A549 (cell line): ENCODE measurements at regions not wholly inside any gene's neighbourhood (a gene's known extent, or its start where the extent isn't known, plus 50 kb on each side); places are given as distances from the start of the nearest gene placed in this dataset.

ENCODE experiments used
- ATAC-seq, 2 experiments: fragments of 200-7000 bp in 1 of 2; fragments of >200 bp in 1 of 2; cut with Nextera tagmentation in 1 of 2; cut with Tn5 transposase in 1 of 2; 3 replicates each; pipeline versions ENCODE4 v1.8.0 to v1.9.1; 2018 to 2020; ENCODE audit warnings: mild to moderate bottlenecking in 1 of 2, moderate library complexity in 1 of 2
- CTCF ChIA-PET: fragments of 300-600 bp; sonication (Branson Sonifier 250); formaldehyde crosslinking; extraction: SDS; loops from one replicate; lab custom pipeline; 2021; ENCODE audit warnings: antibody characterized with exemption, inconsistent platforms; lab: Yijun Ruan, JAX
- POLR2A ChIA-PET: fragments of 350-600 bp; formaldehyde crosslinking; extraction: SDS; loops from one replicate; lab custom pipeline; 2021; ENCODE audit warnings: antibody characterized with exemption, inconsistent platforms; lab: Yijun Ruan, JAX
- DNase-seq, 2 experiments: peaks; one replicate each; pipeline versions ENCODE4 v3.0.0 to v3.0.0-alpha.2; 2011 to 2016; ENCODE audit warnings: low read depth in 1 of 2, low spot score in 1 of 2
- FAIRE-seq: peaks from 2 replicates; lab custom pipeline; 2011; peaks lifted over from hg19 to GRCh38; lab: Jason Lieb, UNC
- H3K27ac ChIP-seq, 2 experiments: fragments of >200 bp; sonication (Bioruptor Twin); formaldehyde crosslinking; 3 replicates each; pipeline ENCODE4 v1.5.1; 2016 to 2017
- H3K4me1 ChIP-seq: fragments of >200 bp; sonication (Bioruptor Twin); formaldehyde crosslinking; 3 replicates; pipeline ENCODE4 v1.6.1; 2016
- H3K4me2 ChIP-seq: fragments of >200 bp; sonication (Bioruptor Twin); formaldehyde crosslinking; 3 replicates; pipeline ENCODE4 v1.6.1; 2016
- H3K4me3 ChIP-seq: fragments of >200 bp; sonication (Bioruptor Twin); formaldehyde crosslinking; 3 replicates; pipeline ENCODE4 v1.5.1; 2016
- H3K9me3 ChIP-seq: fragments of >200 bp; sonication (Bioruptor Twin); formaldehyde crosslinking; 3 replicates; pipeline ENCODE4 v1.6.1; 2016
- BHLHE40 ChIP-seq: IDR thresholded peaks from 2 replicates; pipeline ENCODE4 v1.6.1; 2012; ENCODE audit warnings: low read depth, low read length, inconsistent platforms
- CBX8 ChIP-seq: fragments of 200-600 bp; sonication (generic); IDR thresholded peaks from 2 replicates; pipeline ENCODE4 v1.6.1; 2016
- CEBPB ChIP-seq, 2 experiments: fragments of >200 bp in 1 of 2; sonication (Bioruptor Twin) in 1 of 2; formaldehyde crosslinking in 1 of 2; IDR thresholded peaks; 2 replicates each; pipeline ENCODE4 v1.6.1; 2012 to 2016
- EP300 ChIP-seq, 2 experiments: fragments of >200 bp; sonication (Bioruptor Twin); formaldehyde crosslinking; IDR thresholded peaks; 2 replicates in 1 of 2; 3 replicates in 1 of 2; pipeline ENCODE4 v1.6.1; 2016 to 2017
- ESRRA ChIP-seq: fragments of 150-350 bp; IDR thresholded peaks from 2 replicates; pipeline ENCODE4 v1.6.1; 2014; ENCODE audit warnings: mild to moderate bottlenecking, low read length, borderline replicate concordance
- HDAC2 ChIP-seq: fragments of 200-600 bp; sonication (generic); IDR thresholded peaks from 2 replicates; pipeline ENCODE4 v1.6.1; 2016
- HOXA7 ChIP-seq: fragments of 250-450 bp; sonication (Bioruptor Pico); IDR thresholded peaks from 2 replicates; pipeline ENCODE4 v1.5.0; 2020; ENCODE audit warnings: mild to moderate bottlenecking, moderate library complexity
- HOXB13 ChIP-seq: fragments of 250-450 bp; sonication (Bioruptor Pico); IDR thresholded peaks from 2 replicates; pipeline ENCODE4 v1.5.0; 2020; ENCODE audit warnings: low read depth, mild to moderate bottlenecking, moderate library complexity
- HOXB5 ChIP-seq: fragments of 250-450 bp; sonication (Bioruptor Pico); IDR thresholded peaks from 2 replicates; pipeline ENCODE4 v1.5.0; 2020; ENCODE audit warnings: mild to moderate bottlenecking, moderate library complexity
- JUN ChIP-seq, 2 experiments: fragments of >200 bp; sonication (Bioruptor Twin); formaldehyde crosslinking; IDR thresholded peaks; 2 replicates in 1 of 2; 3 replicates in 1 of 2; pipeline ENCODE4 v1.6.1; 2016 to 2017
- JUNB ChIP-seq: fragments of >200 bp; sonication (Bioruptor Twin); formaldehyde crosslinking; IDR thresholded peaks from 2 replicates; pipeline ENCODE4 v1.6.1; 2016
- KDM1A ChIP-seq: fragments of 200-600 bp; sonication (generic); IDR thresholded peaks from 2 replicates; pipeline ENCODE4 v1.6.1; 2016; ENCODE audit warnings: low read depth, mild to moderate bottlenecking
- KDM5A ChIP-seq: fragments of 200-600 bp; sonication (generic); IDR thresholded peaks from 2 replicates; pipeline ENCODE4 v1.6.1; 2016; ENCODE audit warnings: antibody characterized with exemption, mild to moderate bottlenecking
- MYC ChIP-seq: IDR thresholded peaks from 2 replicates; pipeline ENCODE4 v1.6.1; 2012; ENCODE audit warnings: mild to moderate bottlenecking, inconsistent platforms, low read length, improper control_type of control experiment, borderline replicate concordance
- NPAS2 ChIP-seq: fragments of 250-450 bp; sonication (Bioruptor Pico); IDR thresholded peaks from 2 replicates; pipeline ENCODE4 v1.8.0; 2022; ENCODE audit warnings: mild to moderate bottlenecking, moderate library complexity, borderline replicate concordance
- PHF8 ChIP-seq: fragments of 200-600 bp; sonication (generic); IDR thresholded peaks from 2 replicates; pipeline ENCODE4 v1.6.1; 2016; ENCODE audit warnings: low read depth, mild to moderate bottlenecking, antibody characterized with exemption, moderate library complexity, borderline replicate concordance
- POLR2A ChIP-seq: IDR thresholded peaks from 2 replicates; pipeline ENCODE4 v1.6.1; 2012; ENCODE audit warnings: mild to moderate bottlenecking, low read length
- RAD21 ChIP-seq, 2 experiments: fragments of >200 bp in 1 of 2; sonication (Bioruptor Twin) in 1 of 2; formaldehyde crosslinking in 1 of 2; IDR thresholded peaks in 1 of 2; conservative IDR thresholded peaks in 1 of 2; 2 replicates in 1 of 2; 3 replicates in 1 of 2; pipeline ENCODE4 v1.6.1; 2012 to 2018; ENCODE audit warnings: inconsistent platforms in 1 of 2
- RCOR1 ChIP-seq: fragments of 150-350 bp; IDR thresholded peaks from 2 replicates; pipeline ENCODE4 v1.6.1; 2014; ENCODE audit warnings: antibody characterized with exemption, low read length, low read depth
- SREBF2 ChIP-seq: fragments of 450-650 bp; IDR thresholded peaks from 2 replicates; pipeline ENCODE4 v1.6.1; 2014; ENCODE audit warnings: mild to moderate bottlenecking, moderate library complexity
- ZC3H11A ChIP-seq: fragments of 450-650 bp; IDR thresholded peaks from 2 replicates; pipeline ENCODE4 v1.6.1; 2014; ENCODE audit warnings: antibody characterized with exemption, mild to moderate bottlenecking
- ZNF302 ChIP-seq: fragments of 250-450 bp; sonication (Bioruptor Pico); IDR thresholded peaks from 2 replicates; pipeline ENCODE4 v1.9.0; 2021; ENCODE audit warnings: inconsistent platforms, mild to moderate bottlenecking, moderate library complexity
- WGBS: methylation state at CpG from one replicate; pipeline ENCODE4 v1.1.6; 2017; ENCODE audit errors: missing lambda C conversion rate; 5-methylcytosine and 5-hydroxymethylcytosine counted together
- TF ChIP-seq, protein P1 (sequence below): fragments of >200 bp; sonication (Bioruptor Twin); formaldehyde crosslinking; IDR thresholded peaks from 3 replicates; pipeline ENCODE4 v1.6.1; 2016
- TF ChIP-seq, protein P2 (sequence below): fragments of 450-650 bp; IDR thresholded peaks from 2 replicates; pipeline ENCODE4 v1.6.1; 2014; ENCODE audit warnings: antibody characterized with exemption
- TF ChIP-seq, protein P3 (sequence below): fragments of >200 bp; sonication (Bioruptor Twin); formaldehyde crosslinking; IDR thresholded peaks from 2 replicates; pipeline ENCODE4 v1.6.1; 2016
- TF ChIP-seq, protein P4 (sequence below): fragments of 150-350 bp; IDR thresholded peaks from 2 replicates; pipeline ENCODE4 v1.6.1; 2014; ENCODE audit warnings: low read depth, mild to moderate bottlenecking, low read length

DNA sequence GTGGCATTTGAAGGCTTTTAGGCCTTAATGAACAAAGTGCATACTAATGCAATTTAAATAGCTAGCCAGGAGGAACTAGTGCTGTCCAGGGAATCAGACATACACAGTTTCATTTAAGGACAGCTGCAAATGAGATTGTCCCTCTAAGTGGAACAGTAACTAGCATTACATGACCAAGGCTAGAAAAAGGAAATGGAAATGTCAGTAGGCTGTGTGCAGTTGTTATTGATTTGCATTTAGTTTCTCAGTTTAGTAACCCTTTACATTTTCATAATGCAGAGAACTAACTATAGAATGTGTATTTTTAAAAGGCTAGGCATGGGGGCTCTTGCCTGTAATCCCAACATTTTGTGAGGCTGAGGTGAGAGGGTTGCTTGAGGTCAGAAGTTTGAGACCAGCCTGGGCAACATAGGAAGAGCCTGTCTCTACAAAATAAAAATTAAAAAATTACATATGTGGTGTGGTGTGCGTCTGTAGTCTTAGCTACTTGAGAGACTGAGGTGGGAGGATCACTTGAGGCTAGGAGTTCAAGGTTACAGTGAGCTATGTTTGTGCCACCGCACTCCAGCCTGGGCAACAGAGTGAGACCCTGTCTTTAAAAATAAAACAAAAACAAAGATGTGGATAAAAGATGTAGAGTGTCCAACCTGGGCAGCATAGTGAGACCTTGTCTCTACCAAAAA, 468.0 kb downstream of the UTRN start (continued):
- TF ChIP-seq, protein P1, sequence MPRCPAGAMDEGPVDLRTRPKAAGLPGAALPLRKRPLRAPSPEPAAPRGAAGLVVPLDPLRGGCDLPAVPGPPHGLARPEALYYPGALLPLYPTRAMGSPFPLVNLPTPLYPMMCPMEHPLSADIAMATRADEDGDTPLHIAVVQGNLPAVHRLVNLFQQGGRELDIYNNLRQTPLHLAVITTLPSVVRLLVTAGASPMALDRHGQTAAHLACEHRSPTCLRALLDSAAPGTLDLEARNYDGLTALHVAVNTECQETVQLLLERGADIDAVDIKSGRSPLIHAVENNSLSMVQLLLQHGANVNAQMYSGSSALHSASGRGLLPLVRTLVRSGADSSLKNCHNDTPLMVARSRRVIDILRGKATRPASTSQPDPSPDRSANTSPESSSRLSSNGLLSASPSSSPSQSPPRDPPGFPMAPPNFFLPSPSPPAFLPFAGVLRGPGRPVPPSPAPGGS = no peak
- no peak for TF ChIP-seq CBX8
- TF ChIP-seq MYC = no peak
- TF ChIP-seq HDAC2 = no peak
- no peak for TF ChIP-seq KDM5A
- TF ChIP-seq ESRRA = no peak
- no peak for TF ChIP-seq RAD21 (conservative IDR thresholded peaks at IDR 0.05 in 1 of 2, IDR thresholded peaks at IDR 0.05 in 1 of 2)
- no peak for TF ChIP-seq KDM1A
- TF ChIP-seq SREBF2 = no peak

DNA sequence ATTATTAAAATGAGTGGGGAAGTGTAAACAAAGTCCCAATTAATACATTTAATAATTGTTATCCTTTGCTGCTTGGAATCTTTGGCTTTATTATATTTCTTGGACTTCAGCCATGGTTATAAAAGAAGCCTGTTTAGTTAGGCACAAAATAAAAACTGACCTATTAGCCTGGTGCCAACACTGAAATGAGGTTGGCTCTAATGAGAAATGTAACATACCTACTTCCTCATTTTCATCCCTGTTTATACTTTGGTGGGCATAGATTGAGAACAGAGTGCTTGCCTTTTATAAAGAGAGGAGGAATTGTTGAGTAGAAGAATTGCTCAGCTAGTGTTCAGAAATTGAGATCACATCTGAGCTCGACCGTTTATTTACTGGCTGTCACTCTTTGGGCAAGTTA, 471.3 kb downstream of the UTRN start:
- TF ChIP-seq HOXA7 (CRISPR knock-in tag) (no peak), BHLHE40 (no peak)
- TF ChIP-seq, protein P2, sequence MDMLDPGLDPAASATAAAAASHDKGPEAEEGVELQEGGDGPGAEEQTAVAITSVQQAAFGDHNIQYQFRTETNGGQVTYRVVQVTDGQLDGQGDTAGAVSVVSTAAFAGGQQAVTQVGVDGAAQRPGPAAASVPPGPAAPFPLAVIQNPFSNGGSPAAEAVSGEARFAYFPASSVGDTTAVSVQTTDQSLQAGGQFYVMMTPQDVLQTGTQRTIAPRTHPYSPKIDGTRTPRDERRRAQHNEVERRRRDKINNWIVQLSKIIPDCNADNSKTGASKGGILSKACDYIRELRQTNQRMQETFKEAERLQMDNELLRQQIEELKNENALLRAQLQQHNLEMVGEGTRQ = no peak
- TF ChIP-seq, protein P3, sequence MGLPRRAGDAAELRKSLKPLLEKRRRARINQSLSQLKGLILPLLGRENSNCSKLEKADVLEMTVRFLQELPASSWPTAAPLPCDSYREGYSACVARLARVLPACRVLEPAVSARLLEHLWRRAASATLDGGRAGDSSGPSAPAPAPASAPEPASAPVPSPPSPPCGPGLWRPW = no peak
- Histone ChIP-seq H3K9me3 (no peaks in the 10 kb centered on the region), H3K27ac (no peak overlapping the region), H3K4me2 (no peak overlapping the region), H3K4me3 (no peak overlapping the region), H3K4me1 (peaks cover 27% of the 10 kb centered on the region)
- ChIA-PET CTCF (no interaction called here), POLR2A (no interaction called here)
- no peak for DNase-seq
- FAIRE-seq = no peak
- 89% methylated on average over 2 of the region's 2 CpGs for WGBS
- no peak for ATAC-seq

DNA sequence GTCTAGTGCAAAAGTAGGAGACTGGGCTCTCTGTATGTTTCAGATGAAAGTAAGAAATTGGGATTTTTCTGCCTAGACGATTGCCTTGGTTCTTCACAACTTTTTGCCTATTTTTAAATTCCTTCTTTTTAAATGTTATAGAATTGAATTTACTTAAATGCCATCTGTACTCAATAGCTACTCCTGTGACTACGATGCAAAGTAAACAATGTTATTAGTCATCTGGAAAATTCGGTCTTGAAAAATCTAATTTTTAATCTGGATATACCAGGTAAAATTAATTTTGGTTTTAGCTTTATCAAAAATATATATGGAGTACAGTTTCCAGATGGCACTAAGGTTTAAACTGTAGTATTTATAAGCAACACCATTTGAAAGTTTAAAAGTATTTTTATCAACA, 472.2 kb downstream of the UTRN start:
- 7% methylated on average over 3 of the region's 3 CpGs for WGBS
- DNase-seq (no peak), ATAC-seq (no peak), FAIRE-seq (no peak)
- H3K9me3 ChIP-seq = no peaks in the 10 kb centered on the region
- no peak overlapping the region for H3K4me3 ChIP-seq
- peak overlapping the region; percentile 37 for H3K4me2 ChIP-seq
- POLR2A ChIA-PET = no interaction called here
- TF ChIP-seq POLR2A (no peak), CBX8 (no peak), PHF8 (no peak), ZC3H11A (no peak), JUNB (no peak)
- TF ChIP-seq, all 56 proteins: peak for 0
- Histone ChIP-seq H3K27ac (no peak overlapping the region), H3K4me1 (peaks cover 27% of the 10 kb centered on the region)
- CTCF ChIA-PET = no interaction called here

DNA sequence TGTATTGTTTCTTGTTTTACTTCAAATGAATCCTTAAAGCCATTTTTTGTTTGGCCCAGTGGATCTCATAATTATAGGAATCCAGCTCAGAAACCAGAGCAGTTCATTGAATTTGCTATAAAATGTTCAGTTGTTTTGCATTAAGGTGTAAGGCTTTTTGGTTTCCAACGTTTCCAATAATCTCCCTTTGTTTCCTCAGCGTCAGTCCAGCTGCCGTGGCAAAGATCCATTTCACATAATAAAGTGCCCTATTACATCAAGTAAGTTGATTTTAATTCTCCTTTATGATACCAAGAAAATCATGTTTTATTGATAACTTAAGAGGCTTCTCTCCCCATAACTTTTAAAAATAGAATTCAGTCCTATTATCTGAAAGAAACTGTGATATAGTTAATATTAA, 472.6 kb downstream of the UTRN start:
- Histone ChIP-seq H3K4me2 (peak overlapping the region; percentile 37), H3K9me3 (no peaks in the 10 kb centered on the region), H3K27ac (no peak overlapping the region), H3K4me1 (peaks cover 27% of the 10 kb centered on the region), H3K4me3 (no peak overlapping the region)
- ChIA-PET CTCF (no interaction called here), POLR2A (no interaction called here)
- FAIRE-seq (no peak), ATAC-seq (no peak), DNase-seq (no peak)
- 88% methylated on average over 3 of the region's 3 CpGs for WGBS
- TF ChIP-seq HDAC2 (no peak), RAD21 (conservative IDR thresholded peaks at IDR 0.05 in 1 of 2, IDR thresholded peaks at IDR 0.05 in 1 of 2) (no peak), NPAS2 (CRISPR knock-in tag) (no peak), ZNF302 (no peak), CBX8 (no peak), ESRRA (no peak), JUN (IDR thresholded peaks at IDR 0.05) (no peak), EP300 (IDR thresholded peaks at IDR 0.05) (no peak), CEBPB (IDR thresholded peaks at IDR 0.05) (no peak), RCOR1 (no peak), HOXB5 (CRISPR knock-in tag) (no peak), PHF8 (no peak), BHLHE40 (no peak), HOXB13 (CRISPR knock-in tag) (no peak), ZC3H11A (no peak)
- TF ChIP-seq, protein P1 = no peak
- TF ChIP-seq, protein P4, sequence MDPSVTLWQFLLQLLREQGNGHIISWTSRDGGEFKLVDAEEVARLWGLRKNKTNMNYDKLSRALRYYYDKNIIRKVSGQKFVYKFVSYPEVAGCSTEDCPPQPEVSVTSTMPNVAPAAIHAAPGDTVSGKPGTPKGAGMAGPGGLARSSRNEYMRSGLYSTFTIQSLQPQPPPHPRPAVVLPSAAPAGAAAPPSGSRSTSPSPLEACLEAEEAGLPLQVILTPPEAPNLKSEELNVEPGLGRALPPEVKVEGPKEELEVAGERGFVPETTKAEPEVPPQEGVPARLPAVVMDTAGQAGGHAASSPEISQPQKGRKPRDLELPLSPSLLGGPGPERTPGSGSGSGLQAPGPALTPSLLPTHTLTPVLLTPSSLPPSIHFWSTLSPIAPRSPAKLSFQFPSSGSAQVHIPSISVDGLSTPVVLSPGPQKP = no peak
